B cell (primary cell): ENCODE measurements at regions not wholly inside any gene's neighbourhood (a gene's known extent, or its start where the extent isn't known, plus 50 kb on each side); places are given as distances from the start of the nearest gene placed in this dataset.

Source experiments
- ATAC-seq: fragments of 200-7000 bp; cut with Tn5 transposase; one replicate; pipeline ENCODE4 v1.10.0; 2021; ENCODE audit warnings: low read depth, mild to moderate bottlenecking, moderate number of reproducible peaks, moderate library complexity
- CTCF ChIA-PET: fragments of 350-600 bp; sonication (Branson Sonifier 250); formaldehyde crosslinking; loops from one replicate; lab custom pipeline; 2021; ENCODE audit warnings: antibody characterized with exemption, inconsistent platforms; lab: Charles Lee
- POLR2A ChIA-PET: fragments of 350-600 bp; sonication (Branson Sonifier 250); formaldehyde crosslinking; loops from one replicate; lab custom pipeline; 2021; ENCODE audit warnings: antibody characterized with exemption; lab: Charles Lee
- DNase-seq: peaks from one replicate; pipeline ENCODE4 v3.0.0; 2013
- H2AFZ ChIP-seq: 2 replicates; pipeline ENCODE4 v1.6.1; 2012; ENCODE audit warnings: mild to moderate bottlenecking, low read depth, low read length; ENCODE audit not compliant: insufficient read depth, poor library complexity, severe bottlenecking
- H3K27ac ChIP-seq, 2 donors: 1 replicate in 1 of 2; 2 replicates in 1 of 2; pipeline ENCODE4 v1.5.1; 2012 to 2013; ENCODE audit warnings: low read length in 2 of 2, mild to moderate bottlenecking in 2 of 2, moderate library complexity in 1 of 2
- H3K27me3 ChIP-seq, 4 experiments: fragments of 200-600 bp in 1 of 4; sonication (generic) in 1 of 4; replicated peaks in 1 of 4; 1 replicate in 2 of 4; 2 replicates in 2 of 4; pipeline versions ENCODE4 v1.6.1 to v1.7.0; 2013 to 2016; ENCODE audit warnings: low read length in 3 of 4, mild to moderate bottlenecking in 2 of 4, mixed read lengths in 1 of 4, moderate library complexity in 1 of 4; ENCODE audit not compliant: insufficient read depth in 4 of 4, control insufficient read depth in 3 of 4; ENCODE audit errors: control extremely low read depth in 1 of 4
- H3K36me3 ChIP-seq, 2 experiments: replicated peaks in 1 of 2; 1 replicate in 1 of 2; 2 replicates in 1 of 2; pipeline versions ENCODE4 v1.6.1 to v1.7.1; 2013; ENCODE audit warnings: low read length in 1 of 2; ENCODE audit not compliant: insufficient read depth in 2 of 2, control insufficient read depth in 1 of 2; ENCODE audit errors: control extremely low read depth in 1 of 2, extremely low read depth in 1 of 2
- H3K4me1 ChIP-seq, 2 donors: fragments of 200-600 bp in 1 of 2; sonication (generic) in 1 of 2; 1 replicate in 1 of 2; 2 replicates in 1 of 2; pipeline versions ENCODE4 v1.5.1 to v1.6.1; 2013 to 2017; ENCODE audit warnings: low read length in 2 of 2; ENCODE audit not compliant: control insufficient read depth in 2 of 2, insufficient read depth in 2 of 2
- H3K4me2 ChIP-seq: replicated peaks from 2 replicates; pipeline ENCODE3; 2012; ENCODE audit warnings: mild to moderate bottlenecking, low read depth, low read length; ENCODE audit not compliant: poor library complexity, severe bottlenecking
- H3K4me3 ChIP-seq, 5 experiments: fragments of 200-600 bp in 1 of 5; sonication (generic) in 1 of 5; 1 replicate in 3 of 5; 2 replicates in 2 of 5; pipeline versions ENCODE4 v1.5.1 to v1.7.0; 2011 to 2016; ENCODE audit warnings: low read length in 4 of 5, mild to moderate bottlenecking in 4 of 5, low read depth in 2 of 5, control low read depth in 1 of 5, moderate library complexity in 1 of 5; ENCODE audit not compliant: insufficient read depth in 1 of 5; ENCODE audit errors: control extremely low read depth in 1 of 5, extremely low read depth in 1 of 5
- H3K79me2 ChIP-seq: fragments of 200-600 bp; sonication (generic); one replicate; pipeline ENCODE4 v1.6.0; 2016; ENCODE audit warnings: low read length; ENCODE audit not compliant: control insufficient read depth, insufficient read depth
- H3K9ac ChIP-seq: fragments of 200-600 bp; sonication (generic); 2 replicates; pipeline ENCODE4 v1.6.1; 2017; ENCODE audit warnings: mild to moderate bottlenecking, low read length, moderate library complexity
- H3K9me3 ChIP-seq, 3 donors: one replicate each; pipeline versions ENCODE4 v1.6.1 to v1.7.1; 2013; ENCODE audit warnings: low read length in 2 of 3; ENCODE audit not compliant: control insufficient read depth in 2 of 3, insufficient read depth in 1 of 3; ENCODE audit errors: control extremely low read depth in 1 of 3
- H4K20me1 ChIP-seq: 2 replicates; pipeline ENCODE4 v1.6.0; 2012; ENCODE audit warnings: mild to moderate bottlenecking, low read length; ENCODE audit not compliant: insufficient read depth, control insufficient read depth, poor library complexity, severe bottlenecking
- H3K27ac Mint-ChIP-seq: one replicate; pipeline ENCODE4 v1.8.0; 2021; ENCODE audit warnings: mixed read lengths
- H3K27me3 Mint-ChIP-seq: one replicate; pipeline ENCODE4 v1.8.0; 2021; ENCODE audit warnings: mixed read lengths
- H3K4me1 Mint-ChIP-seq: one replicate; pipeline ENCODE4 v1.8.0; 2021; ENCODE audit warnings: mixed read lengths
- H3K4me3 Mint-ChIP-seq: one replicate; pipeline ENCODE4 v1.8.0; 2021; ENCODE audit warnings: mixed read lengths
- H3K9me3 Mint-ChIP-seq: one replicate; pipeline ENCODE4 v1.8.0; 2022; ENCODE audit warnings: mixed read lengths; ENCODE audit not compliant: insufficient read depth
- CTCF ChIP-seq: fragments of 200-600 bp; IDR thresholded peaks from one replicate; pipeline ENCODE4 v1.8.0; 2022; ENCODE audit warnings: antibody characterized with exemption, mild to moderate bottlenecking
- EZH2 ChIP-seq: IDR thresholded peaks from 2 replicates; pipeline ENCODE4 v1.6.1; 2012; ENCODE audit warnings: borderline replicate concordance, low read depth, mild to moderate bottlenecking, moderate library complexity, low read length; ENCODE audit not compliant: insufficient read depth, poor library complexity, severe bottlenecking
- WGBS: methylation state at CpG from one replicate; pipeline ENCODE4 v1.1.5; 2013; ENCODE audit warnings: missing lambda C conversion rate; ENCODE audit not compliant: insufficient coverage; 5-methylcytosine and 5-hydroxymethylcytosine counted together
- intact Hi-C: fragments of 100-400 bp; cut with micrococcal nuclease; formaldehyde crosslinking; loops from one replicate; pipeline ENCODE4 v1.10.0; 2022

GRCh38 chr6:56364827-56365339 lies 117.5 kb upstream of the COL21A1 start:
- no peaks in the 10 kb centered on the region for H3K9me3 Mint-ChIP-seq
- WGBS = 63% methylated on average over 1 of the region's 2 CpGs
- H3K4me1 ChIP-seq = no peaks in the 10 kb centered on the region
- no peak overlapping the region for H3K4me3 Mint-ChIP-seq
- no peak for ATAC-seq
- no peak overlapping the region for H3K4me2 ChIP-seq
- no peak overlapping the region for H3K27ac Mint-ChIP-seq
- H3K9ac ChIP-seq = no peak overlapping the region
- no peaks in the 10 kb centered on the region for H3K36me3 ChIP-seq
- no peak overlapping the region for H2AFZ ChIP-seq
- DNase-seq = no peak
- no peaks in the 10 kb centered on the region for H3K79me2 ChIP-seq
- POLR2A ChIA-PET = no interaction called here
- H3K27me3 ChIP-seq = no peaks in the 10 kb centered on the region
- intact Hi-C loops = no loop called here
- TF ChIP-seq CTCF = no peak
- no peak for TF ChIP-seq EZH2
- no peaks in the 10 kb centered on the region for H4K20me1 ChIP-seq
- peaks cover 11% of the 10 kb centered on the region for H3K27me3 Mint-ChIP-seq
- H3K4me3 ChIP-seq = no peak overlapping the region
- no peak overlapping the region for H3K27ac ChIP-seq
- CTCF ChIA-PET = interaction anchor here (1.3 to 1.7 kb wide), 2 partner anchors 226 to 230 kb away, joined by 4 to 10 read pairs; no protein-coding TSS in a partner anchor
- H3K4me1 Mint-ChIP-seq = peaks cover 1% of the 10 kb centered on the region
- no peaks in the 10 kb centered on the region for H3K9me3 ChIP-seq

- H3K36me3 ChIP-seq = no peaks in the 10 kb centered on the region
- no peak overlapping the region for H3K27ac ChIP-seq
- H3K79me2 ChIP-seq = no peaks in the 10 kb centered on the region
- no peak overlapping the region for H3K4me3 ChIP-seq
- TF ChIP-seq EZH2 (no peak), CTCF (no peak)
- POLR2A ChIA-PET = no interaction called here
- no peaks in the 10 kb centered on the region for H3K9me3 ChIP-seq
- Mint-ChIP-seq H3K4me3 (no peak overlapping the region), H3K9me3 (no peaks in the 10 kb centered on the region), H3K27ac (no peak overlapping the region), H3K4me1 (no peaks in the 10 kb centered on the region), H3K27me3 (peaks cover 11% of the 10 kb centered on the region)
- H3K4me2 ChIP-seq = no peak overlapping the region
- no peaks in the 10 kb centered on the region for H4K20me1 ChIP-seq
- no peak for ATAC-seq
- intact Hi-C loops = no loop called here
- no peak overlapping the region for H3K9ac ChIP-seq
- no peak for DNase-seq
- no peaks in the 10 kb centered on the region for H3K4me1 ChIP-seq
- CTCF ChIA-PET = interaction anchor here (1.3 to 1.7 kb wide), 2 partner anchors 227 to 231 kb away, joined by 4 to 10 read pairs; no protein-coding TSS in a partner anchor
- no peaks in the 10 kb centered on the region for H3K27me3 ChIP-seq
- no peak overlapping the region for H2AFZ ChIP-seq
These were observed 117.0 kb upstream of the COL21A1 start for GRCh38 chr6:56364431-56364826.
